Natural killer cell (primary cell): ENCODE measurements at regions not wholly inside any gene's neighbourhood (a gene's known extent, or its start where the extent isn't known, plus 50 kb on each side); places are given as distances from the start of the nearest gene placed in this dataset.

ENCODE experiments used
- ATAC-seq, 3 donors: fragments of 150-1000 bp in 2 of 3; fragments of 200-7000 bp in 1 of 3; cut with Tn5 transposase; 1 replicate in 1 of 3; 2 replicates in 2 of 3; pipeline ENCODE4 v1.10.0; 2021; ENCODE audit warnings: mild to moderate bottlenecking in 2 of 3, moderate library complexity in 2 of 3
- DNase-seq, 2 donors: peaks; one replicate each; pipeline versions ENCODE4 v3.0.0 to v3.0.0-alpha.2; 2013 to 2021; ENCODE audit warnings: mixed read lengths in 1 of 2
- H3K27ac ChIP-seq: one replicate; pipeline ENCODE4 v1.5.1; 2013; ENCODE audit warnings: mild to moderate bottlenecking, low read length
- H3K27me3 ChIP-seq: one replicate; pipeline ENCODE4 v1.6.1; 2013; ENCODE audit warnings: low read length; ENCODE audit not compliant: control insufficient read depth, insufficient read depth
- H3K36me3 ChIP-seq: one replicate; pipeline ENCODE4 v1.6.1; 2013; ENCODE audit warnings: low read length; ENCODE audit not compliant: control insufficient read depth, insufficient read depth
- H3K4me1 ChIP-seq: one replicate; pipeline ENCODE4 v1.6.1; 2013; ENCODE audit warnings: low read length; ENCODE audit not compliant: control insufficient read depth, insufficient read depth
- H3K4me3 ChIP-seq: one replicate; pipeline ENCODE4 v1.5.1; 2013; ENCODE audit warnings: low read length
- H3K9me3 ChIP-seq: one replicate; pipeline ENCODE4 v1.6.1; 2013; ENCODE audit warnings: low read length; ENCODE audit not compliant: control insufficient read depth, insufficient read depth
- H3K27ac Mint-ChIP-seq, 2 donors: one replicate each; pipeline ENCODE4 v1.8.0; 2022; ENCODE audit warnings: mild to moderate bottlenecking in 2 of 2, mixed read lengths in 2 of 2, moderate library complexity in 1 of 2
- H3K27me3 Mint-ChIP-seq, 2 donors: one replicate each; pipeline ENCODE4 v1.8.0; 2022; ENCODE audit warnings: low read depth in 2 of 2, mixed read lengths in 2 of 2
- H3K36me3 Mint-ChIP-seq: one replicate; pipeline ENCODE4 v1.8.0; 2022; ENCODE audit warnings: mixed read lengths
- H3K4me1 Mint-ChIP-seq, 2 donors: one replicate each; pipeline ENCODE4 v1.8.0; 2022; ENCODE audit warnings: mixed read lengths in 2 of 2
- H3K4me3 Mint-ChIP-seq: one replicate; pipeline ENCODE4 v1.8.0; 2022; ENCODE audit warnings: mild to moderate bottlenecking, moderate library complexity, mixed read lengths
- H3K9me3 Mint-ChIP-seq, 2 donors: one replicate each; pipeline ENCODE4 v1.8.0; 2022; ENCODE audit warnings: mixed read lengths in 2 of 2
- CTCF ChIP-seq: fragments of 200-600 bp; IDR thresholded peaks from one replicate; pipeline ENCODE4 v1.8.0; 2022; ENCODE audit warnings: antibody characterized with exemption
- WGBS: methylation state at CpG from one replicate; pipeline ENCODE4 v1.1.7; 2013; ENCODE audit warnings: missing lambda C conversion rate; ENCODE audit not compliant: insufficient coverage; 5-methylcytosine and 5-hydroxymethylcytosine counted together
- intact Hi-C: fragments of 100-400 bp; cut with micrococcal nuclease; formaldehyde crosslinking; loops from one replicate; pipeline ENCODE4 v1.14.2; 2022

GRCh38 chr17:77757561-77757898 is 201.0 kb upstream of the TNRC6C start:
- Mint-ChIP-seq H3K27me3 (peaks cover 0 to 3% of the 10 kb centered on the region in 2 donors), H3K36me3 (no peaks in the 10 kb centered on the region), H3K27ac (no peak overlapping the region), H3K9me3 (no peaks in the 10 kb centered on the region), H3K4me1 (no peaks in the 10 kb centered on the region), H3K4me3 (no peak overlapping the region)
- H3K9me3 ChIP-seq: peaks cover 3% of the 10 kb centered on the region
- no peak for DNase-seq
- ATAC-seq: no peak
- TF ChIP-seq CTCF: no peak
- H3K4me3 ChIP-seq: no peak overlapping the region
- no peaks in the 10 kb centered on the region for H3K27me3 ChIP-seq
- WGBS: 86% methylated on average over 7 of the region's 7 CpGs
- H3K27ac ChIP-seq: no peak overlapping the region
- no peaks in the 10 kb centered on the region for H3K4me1 ChIP-seq
- intact Hi-C loops: no loop called here
- no peaks in the 10 kb centered on the region for H3K36me3 ChIP-seq

GRCh38 chr17:77763023-77763422 is 195.5 kb upstream of the TNRC6C start:
- Histone ChIP-seq H3K4me1 (no peaks in the 10 kb centered on the region), H3K27ac (no peak overlapping the region), H3K27me3 (no peaks in the 10 kb centered on the region), H3K4me3 (no peak overlapping the region), H3K36me3 (no peaks in the 10 kb centered on the region), H3K9me3 (no peaks in the 10 kb centered on the region)
- no peaks in the 10 kb centered on the region for H3K9me3 Mint-ChIP-seq
- H3K4me3 Mint-ChIP-seq: no peak overlapping the region
- no peak for DNase-seq
- H3K27ac Mint-ChIP-seq: no peak overlapping the region
- no peaks in the 10 kb centered on the region for H3K4me1 Mint-ChIP-seq
- ATAC-seq: no peak
- peaks cover 0 to 10% of the 10 kb centered on the region in 2 donors for H3K27me3 Mint-ChIP-seq
- TF ChIP-seq CTCF: no peak
- intact Hi-C loops: no loop called here
- 89% methylated on average over 5 of the region's 6 CpGs for whole genome bisulfite sequencing
- no peaks in the 10 kb centered on the region for H3K36me3 Mint-ChIP-seq

GRCh38 chr17:77763575-77763974 is 194.9 kb upstream of the TNRC6C start:
- Mint-ChIP-seq H3K4me1 (no peaks in the 10 kb centered on the region), H3K27me3 (peaks cover 0 to 7% of the 10 kb centered on the region in 2 donors), H3K36me3 (no peaks in the 10 kb centered on the region), H3K9me3 (no peaks in the 10 kb centered on the region), H3K4me3 (no peak overlapping the region), H3K27ac (no peak overlapping the region)
- ATAC-seq: no peak
- 86% methylated on average over 3 of the region's 5 CpGs for WGBS
- intact Hi-C loops: no loop called here
- Histone ChIP-seq H3K36me3 (no peaks in the 10 kb centered on the region), H3K27me3 (no peaks in the 10 kb centered on the region), H3K9me3 (no peaks in the 10 kb centered on the region), H3K4me1 (no peaks in the 10 kb centered on the region), H3K4me3 (no peak overlapping the region), H3K27ac (no peak overlapping the region)
- no peak for TF ChIP-seq CTCF
- no peak for DNase-seq

GRCh38 chr17:77765292-77765691 is 193.2 kb upstream of the TNRC6C start:
- Mint-ChIP-seq H3K27ac (no peak overlapping the region), H3K9me3 (no peaks in the 10 kb centered on the region), H3K27me3 (peaks cover 0 to 7% of the 10 kb centered on the region in 2 donors), H3K36me3 (no peaks in the 10 kb centered on the region), H3K4me3 (no peak overlapping the region), H3K4me1 (no peaks in the 10 kb centered on the region)
- Histone ChIP-seq H3K27ac (no peak overlapping the region), H3K4me1 (no peaks in the 10 kb centered on the region), H3K4me3 (no peak overlapping the region), H3K27me3 (no peaks in the 10 kb centered on the region), H3K9me3 (no peaks in the 10 kb centered on the region), H3K36me3 (no peaks in the 10 kb centered on the region)
- ATAC-seq (no peak), DNase-seq (no peak)
- 97% methylated on average over 1 of the region's 1 CpG for WGBS
- intact Hi-C loops: no loop called here
- TF ChIP-seq CTCF: no peak
